Endodermal cell (in vitro differentiated cells): ENCODE measurements at regions not wholly inside any gene's neighbourhood (a gene's known extent, or its start where the extent isn't known, plus 50 kb on each side); places are given as distances from the start of the nearest gene placed in this dataset.
A peak's percentile ranks its signal among the peaks of the same experiment; 100 is the strongest.

Source experiments
- DNase-seq: peaks from one replicate; pipeline ENCODE4 v3.0.0-alpha.2; 2017
- H3K27ac ChIP-seq: 2 replicates; pipeline ENCODE4 v1.5.1; 2013; ENCODE audit warnings: mild to moderate bottlenecking, low read depth, low read length, moderate library complexity
- H3K27me3 ChIP-seq: 2 replicates; pipeline ENCODE4 v1.6.1; 2013; ENCODE audit warnings: mild to moderate bottlenecking, low read length, moderate library complexity; ENCODE audit not compliant: insufficient read depth, control insufficient read depth, poor library complexity, severe bottlenecking
- H3K36me3 ChIP-seq: 2 replicates; pipeline ENCODE4 v1.7.0; 2013; ENCODE audit warnings: mild to moderate bottlenecking, low read length, moderate library complexity; ENCODE audit not compliant: control insufficient read depth, insufficient read depth
- H3K4me1 ChIP-seq: one replicate; pipeline ENCODE4 v1.7.0; 2013; ENCODE audit warnings: low read length; ENCODE audit not compliant: control insufficient read depth, insufficient read depth
- H3K4me3 ChIP-seq: 2 replicates; pipeline ENCODE4 v1.5.1; 2013; ENCODE audit warnings: mild to moderate bottlenecking, low read length, moderate library complexity
- H3K9ac ChIP-seq: 2 replicates; pipeline ENCODE4 v1.6.1; 2013; ENCODE audit warnings: mild to moderate bottlenecking, low read length, moderate library complexity; ENCODE audit not compliant: poor library complexity, severe bottlenecking; ENCODE audit errors: extremely low read depth
- H3K9me3 ChIP-seq: 2 replicates; pipeline ENCODE4 v1.6.1; 2013; ENCODE audit warnings: mild to moderate bottlenecking, low read length, moderate library complexity; ENCODE audit not compliant: control insufficient read depth
- H3K27ac Mint-ChIP-seq: 2 replicates; pipeline ENCODE4 v1.8.0; 2020; ENCODE audit warnings: mixed read lengths
- H3K27me3 Mint-ChIP-seq: 2 replicates; pipeline ENCODE4 v1.8.0; 2021; ENCODE audit warnings: mild to moderate bottlenecking, mixed read lengths; ENCODE audit not compliant: insufficient read depth
- H3K36me3 Mint-ChIP-seq: 2 replicates; pipeline ENCODE4 v1.8.0; 2020; ENCODE audit warnings: low read depth, mixed read lengths
- H3K4me1 Mint-ChIP-seq: 2 replicates; pipeline ENCODE4 v1.8.0; 2020; ENCODE audit warnings: mixed read lengths
- H3K4me3 Mint-ChIP-seq: 2 replicates; pipeline ENCODE4 v1.8.0; 2020; ENCODE audit warnings: mild to moderate bottlenecking, moderate library complexity, mixed read lengths
- H3K9me3 Mint-ChIP-seq: 2 replicates; pipeline ENCODE4 v1.8.0; 2020; ENCODE audit warnings: mild to moderate bottlenecking, mixed read lengths
- WGBS, 2 experiments: methylation state at CpG; one replicate each; pipeline versions ENCODE4 v1.1.5 to v1.1.7; 2013; ENCODE audit warnings: missing lambda C conversion rate in 2 of 2, mixed read lengths in 1 of 2; ENCODE audit not compliant: insufficient coverage in 1 of 2, insufficient read length in 1 of 2; 5-methylcytosine and 5-hydroxymethylcytosine counted together
- TF ChIP-seq, protein P1 (sequence below): fragments of 200-600 bp; sonication (generic); conservative IDR thresholded peaks from 2 replicates; pipeline ENCODE4 v1.5.0; 2021; ENCODE audit warnings: antibody characterized with exemption, mild to moderate bottlenecking

DNA sequence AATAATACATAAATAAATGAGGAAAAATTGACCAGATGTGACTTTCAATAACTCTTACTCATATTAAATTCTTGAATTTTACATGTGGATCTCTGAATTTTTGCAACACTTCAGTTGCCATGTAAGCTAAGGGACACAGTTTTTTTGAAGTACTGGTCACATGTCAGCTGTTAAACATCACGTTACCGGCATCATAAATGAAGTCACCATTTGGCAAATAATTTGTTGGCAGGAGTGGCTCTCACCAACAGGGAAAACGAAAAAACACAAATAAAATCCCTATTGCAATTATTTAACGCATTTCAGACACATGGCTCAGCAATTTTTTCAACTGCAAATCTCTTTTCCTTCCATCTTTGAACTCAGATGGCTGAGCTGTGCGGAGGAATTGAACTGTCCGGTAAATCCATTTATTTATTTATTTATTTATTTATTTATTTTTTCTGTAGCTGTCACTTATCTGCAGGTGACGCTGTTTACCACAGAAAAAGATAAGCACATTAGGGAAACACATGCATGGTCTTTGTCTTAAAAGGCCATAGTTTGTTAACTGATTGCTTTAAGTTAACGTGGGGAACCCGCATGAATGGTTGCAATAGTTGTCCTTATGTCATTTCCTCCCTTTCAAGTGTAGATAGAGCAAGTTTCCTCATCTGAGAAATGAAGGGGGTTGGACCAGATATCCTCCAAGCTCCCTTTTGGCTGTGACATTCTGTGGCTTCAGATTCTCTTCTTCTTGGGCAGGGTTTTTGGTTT lies 64.7 kb upstream of the JAZF1 start:
- H3K9me3 ChIP-seq: peaks cover 16% of the 10 kb centered on the region
- H3K9ac ChIP-seq: no peak overlapping the region
- Mint-ChIP-seq H3K9me3 (peaks cover 7% of the 10 kb centered on the region), H3K27ac (no peak overlapping the region), H3K4me3 (no peak overlapping the region), H3K36me3 (no peaks in the 10 kb centered on the region), H3K27me3 (no peaks in the 10 kb centered on the region), H3K4me1 (peaks cover 15% of the 10 kb centered on the region)
- no peaks in the 10 kb centered on the region for H3K27me3 ChIP-seq
- TF ChIP-seq, protein P1, sequence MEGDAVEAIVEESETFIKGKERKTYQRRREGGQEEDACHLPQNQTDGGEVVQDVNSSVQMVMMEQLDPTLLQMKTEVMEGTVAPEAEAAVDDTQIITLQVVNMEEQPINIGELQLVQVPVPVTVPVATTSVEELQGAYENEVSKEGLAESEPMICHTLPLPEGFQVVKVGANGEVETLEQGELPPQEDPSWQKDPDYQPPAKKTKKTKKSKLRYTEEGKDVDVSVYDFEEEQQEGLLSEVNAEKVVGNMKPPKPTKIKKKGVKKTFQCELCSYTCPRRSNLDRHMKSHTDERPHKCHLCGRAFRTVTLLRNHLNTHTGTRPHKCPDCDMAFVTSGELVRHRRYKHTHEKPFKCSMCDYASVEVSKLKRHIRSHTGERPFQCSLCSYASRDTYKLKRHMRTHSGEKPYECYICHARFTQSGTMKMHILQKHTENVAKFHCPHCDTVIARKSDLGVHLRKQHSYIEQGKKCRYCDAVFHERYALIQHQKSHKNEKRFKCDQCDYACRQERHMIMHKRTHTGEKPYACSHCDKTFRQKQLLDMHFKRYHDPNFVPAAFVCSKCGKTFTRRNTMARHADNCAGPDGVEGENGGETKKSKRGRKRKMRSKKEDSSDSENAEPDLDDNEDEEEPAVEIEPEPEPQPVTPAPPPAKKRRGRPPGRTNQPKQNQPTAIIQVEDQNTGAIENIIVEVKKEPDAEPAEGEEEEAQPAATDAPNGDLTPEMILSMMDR: peak; percentile 18
- no peaks in the 10 kb centered on the region for H3K36me3 ChIP-seq
- 77 to 84% methylated on average over 5 to 9 of the region's 9 CpGs for WGBS, 2 experiments
- no peaks in the 10 kb centered on the region for H3K4me1 ChIP-seq
- no peak overlapping the region for H3K4me3 ChIP-seq
- H3K27ac ChIP-seq: no peak overlapping the region
- no peak for DNase-seq

DNA sequence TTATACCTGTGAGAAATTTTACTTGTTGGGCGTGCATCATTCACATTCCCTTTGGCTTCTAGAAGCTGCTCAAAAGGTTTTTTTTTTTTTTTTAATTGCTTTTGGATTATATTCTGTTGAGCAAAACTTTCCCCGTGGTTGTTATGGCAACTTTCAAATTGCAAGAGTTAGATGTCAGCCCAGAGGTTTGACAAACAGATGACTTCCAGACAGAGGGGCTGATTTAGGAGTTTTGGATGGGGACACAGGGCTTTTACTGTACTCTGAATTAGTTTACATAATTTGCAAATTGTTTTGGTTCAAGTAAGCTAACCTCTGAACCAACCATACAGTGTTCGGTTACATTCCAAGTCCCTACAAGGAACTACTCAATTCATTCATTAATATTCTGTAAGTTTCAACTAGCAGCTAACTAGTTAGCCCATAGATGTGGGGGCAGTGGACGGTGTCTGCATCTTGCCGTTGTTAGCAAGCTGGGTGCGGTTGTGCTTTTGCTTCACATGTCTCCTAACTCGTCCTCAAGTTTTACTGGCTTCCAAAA lies 66.4 kb upstream of the JAZF1 start:
- DNase-seq: no peak
- Histone ChIP-seq H3K27ac (no peak overlapping the region), H3K36me3 (no peaks in the 10 kb centered on the region)

DNA sequence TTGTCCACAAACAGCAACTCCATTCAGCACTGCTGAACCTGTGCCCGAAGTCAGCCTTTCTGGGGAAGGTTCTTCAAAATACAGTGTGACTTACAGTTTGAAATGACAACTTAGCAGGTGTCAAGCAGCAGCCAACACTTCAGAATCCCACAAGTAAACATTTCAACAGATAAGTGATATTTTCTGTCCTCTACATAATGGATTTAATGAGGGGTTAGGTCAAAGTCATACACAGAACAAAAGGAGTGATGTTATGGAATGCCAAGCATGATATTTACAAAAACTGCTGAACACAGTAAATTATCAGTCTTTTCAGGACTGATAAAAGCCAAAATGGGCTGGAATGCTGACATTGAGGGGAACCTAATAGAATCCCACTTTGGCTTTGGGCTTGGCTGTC lies 77.6 kb upstream of the JAZF1 start:
- WGBS, 2 experiments: 73% methylated on average over 1 of the region's 1 CpG; no CpG with 5 or more reads in 1 of the 2 experiments
- no peaks in the 10 kb centered on the region for H3K27me3 ChIP-seq
- H3K4me1 Mint-ChIP-seq: peaks cover 17% of the 10 kb centered on the region
- H3K9me3 ChIP-seq: no peaks in the 10 kb centered on the region
- TF ChIP-seq, protein P1: no peak
- H3K9me3 Mint-ChIP-seq: peaks cover 7% of the 10 kb centered on the region
- H3K36me3 Mint-ChIP-seq: no peaks in the 10 kb centered on the region
- peaks cover 5% of the 10 kb centered on the region for H3K4me1 ChIP-seq
- no peak overlapping the region for H3K27ac ChIP-seq
- H3K9ac ChIP-seq: no peak overlapping the region
- H3K36me3 ChIP-seq: no peaks in the 10 kb centered on the region
- H3K4me3 ChIP-seq: no peak overlapping the region
- no peak overlapping the region for H3K27ac Mint-ChIP-seq
- peaks cover 2% of the 10 kb centered on the region for H3K27me3 Mint-ChIP-seq
- H3K4me3 Mint-ChIP-seq: no peak overlapping the region
- DNase-seq: no peak

More for the DNA sequence above, 66.4 kb upstream of the JAZF1 start:
- TF ChIP-seq, protein P1: no peak
- 95 to 100% methylated on average over 1 to 7 of the region's 7 CpGs for WGBS, 2 experiments
- Mint-ChIP-seq H3K27me3 (no peaks in the 10 kb centered on the region), H3K36me3 (no peaks in the 10 kb centered on the region), H3K4me1 (peaks cover 15% of the 10 kb centered on the region), H3K27ac (no peak overlapping the region), H3K4me3 (no peak overlapping the region), H3K9me3 (peaks cover 7% of the 10 kb centered on the region)
- no peak overlapping the region for H3K4me3 ChIP-seq
- H3K9ac ChIP-seq: no peak overlapping the region
- H3K4me1 ChIP-seq: no peaks in the 10 kb centered on the region
- peaks cover 16% of the 10 kb centered on the region for H3K9me3 ChIP-seq
- no peaks in the 10 kb centered on the region for H3K27me3 ChIP-seq
